GM23248 (cell line): ENCODE measurements at regions not wholly inside any gene's neighbourhood (a gene's known extent, or its start where the extent isn't known, plus 50 kb on each side); places are given as distances from the start of the nearest gene placed in this dataset.

ENCODE experiments used
- EZH2 ChIP-seq: fragments of 200-600 bp; sonication (generic); IDR thresholded peaks from 2 replicates; pipeline ENCODE4 v1.6.1; 2018; ENCODE audit warnings: antibody characterized with exemption, mild to moderate bottlenecking; ENCODE audit not compliant: insufficient read depth, poor library complexity, severe bottlenecking
- EZH2phosphoT487 ChIP-seq: fragments of 200-600 bp; sonication (generic); IDR thresholded peaks from 2 replicates; pipeline ENCODE4 v1.6.1; 2018; ENCODE audit warnings: antibody characterized with exemption, moderate library complexity, mild to moderate bottlenecking, low read depth; ENCODE audit not compliant: insufficient read depth

GRCh38 chrX:117788339-117788738, 328.3 kb downstream of the KLHL13 start:
- TF ChIP-seq EZH2 (no peak), EZH2phosphoT487 (no peak)
